HG02798 (cell line): ENCODE measurements at regions not wholly inside any gene's neighbourhood (a gene's known extent, or its start where the extent isn't known, plus 50 kb on each side); places are given as distances from the start of the nearest gene placed in this dataset.
"Not testable (repeated sequence)": the region's sequence is repeated elsewhere in the genome, so short reads cannot be mapped to it uniquely, and the experiment has no call there.

Source experiments
- ATAC-seq: cut with Tn5 transposase; IDR thresholded peaks from one replicate; pipeline ENCODE4 v1.9.1; 2021; ENCODE audit warnings: mild to moderate bottlenecking; ENCODE audit not compliant: unreplicated experiment, poor library complexity

DNA sequence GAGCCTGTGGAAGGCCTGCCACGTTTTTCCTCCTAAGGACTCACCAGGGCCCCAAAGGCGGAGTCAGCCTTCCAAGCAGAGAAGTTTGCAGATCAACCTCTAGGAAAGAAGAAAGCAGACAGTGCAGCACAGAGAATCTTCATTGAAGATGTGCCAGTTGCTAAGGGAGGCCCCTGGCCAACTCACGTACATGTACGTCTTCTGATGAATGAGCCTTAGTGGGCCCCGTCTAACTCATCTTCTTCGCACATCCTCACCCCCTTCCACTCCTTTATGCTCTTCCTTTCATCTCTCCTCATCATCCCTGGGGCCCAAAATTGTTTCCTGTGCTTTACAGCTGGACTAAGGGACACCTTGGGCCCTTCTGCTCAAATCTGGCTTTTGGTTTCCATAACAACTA is 703.0 kb upstream of the TBX3 start:
- no peak for ATAC-seq

DNA sequence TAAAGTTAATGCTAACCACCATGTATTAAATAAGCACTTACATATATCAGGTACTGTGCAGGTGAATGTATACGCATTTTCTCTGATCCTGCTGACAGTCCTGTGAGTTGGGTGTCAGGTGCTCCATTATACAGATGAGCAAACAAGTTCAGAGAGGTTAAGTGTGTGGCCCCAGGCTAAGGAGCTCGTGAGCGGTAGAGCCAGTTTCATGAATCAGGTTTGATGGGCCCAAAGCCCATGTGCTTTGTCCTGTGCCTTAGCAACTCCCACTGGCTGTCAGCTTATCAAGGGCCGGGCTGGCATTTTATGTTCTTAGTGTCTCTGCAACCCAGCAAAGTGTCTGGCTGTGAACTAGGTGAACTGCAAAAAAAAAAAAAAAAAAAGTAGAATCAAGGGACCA is 701.2 kb upstream of the TBX3 start:
- no peak for ATAC-seq

DNA sequence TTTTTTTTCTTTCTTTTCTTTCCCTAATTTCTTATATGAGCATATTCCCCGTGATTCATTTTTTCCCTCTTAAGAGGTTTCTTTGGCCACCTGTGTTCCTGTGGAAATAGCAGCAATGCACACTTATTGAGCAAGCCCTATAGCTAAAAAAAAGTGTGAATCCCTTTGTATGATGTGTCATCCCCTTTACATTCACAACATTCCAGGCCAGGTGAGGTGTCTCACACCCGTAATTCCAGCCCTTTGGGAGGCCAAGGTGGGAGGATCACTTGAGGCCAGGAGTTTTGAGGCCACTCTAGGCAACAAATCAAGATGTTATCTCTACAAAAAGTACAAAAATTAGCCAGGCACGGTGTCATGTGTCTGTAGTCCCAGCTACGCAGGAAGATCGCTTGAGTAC is 700.4 kb upstream of the TBX3 start:
- no peak for ATAC-seq

DNA sequence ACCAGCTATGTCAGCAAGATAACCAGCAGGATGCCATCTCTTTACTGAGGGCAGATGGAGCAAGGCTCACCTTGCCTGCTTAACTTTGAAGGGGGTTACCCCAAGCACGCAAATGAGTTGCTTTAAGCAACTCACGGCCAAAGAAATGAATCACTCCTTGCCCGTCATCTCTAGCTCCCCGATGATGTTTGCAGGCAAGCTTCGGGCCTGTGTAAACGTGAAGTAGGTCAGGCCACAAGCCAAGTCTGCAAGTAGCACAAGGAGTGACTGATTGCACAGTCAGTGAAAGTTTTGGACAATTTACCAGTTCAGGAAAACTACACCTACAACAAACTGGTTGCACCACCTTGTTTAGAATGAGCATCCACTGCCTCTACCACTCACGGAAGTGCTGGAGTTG is 699.7 kb upstream of the TBX3 start:
- no peak for ATAC-seq

DNA sequence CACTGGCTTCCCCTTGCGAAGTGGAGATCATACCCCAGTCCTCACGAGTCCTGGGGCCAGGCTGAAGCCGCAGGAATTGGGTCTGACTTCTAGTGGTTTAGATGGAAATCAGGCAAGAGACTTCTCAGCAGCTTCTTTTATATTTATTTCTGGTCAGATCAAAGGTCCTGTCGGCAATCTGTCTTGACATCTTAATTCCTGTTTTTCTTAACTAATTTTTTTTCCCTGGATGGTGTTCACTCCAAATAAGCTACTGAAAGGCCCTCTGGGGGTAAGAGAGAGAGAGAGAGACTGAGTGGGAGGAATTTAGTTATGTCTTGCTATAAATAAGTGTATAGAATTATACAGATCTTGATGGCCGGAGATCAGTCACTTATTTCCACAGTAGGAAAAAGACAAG is 698.7 kb upstream of the TBX3 start:
- no peak for ATAC-seq

DNA sequence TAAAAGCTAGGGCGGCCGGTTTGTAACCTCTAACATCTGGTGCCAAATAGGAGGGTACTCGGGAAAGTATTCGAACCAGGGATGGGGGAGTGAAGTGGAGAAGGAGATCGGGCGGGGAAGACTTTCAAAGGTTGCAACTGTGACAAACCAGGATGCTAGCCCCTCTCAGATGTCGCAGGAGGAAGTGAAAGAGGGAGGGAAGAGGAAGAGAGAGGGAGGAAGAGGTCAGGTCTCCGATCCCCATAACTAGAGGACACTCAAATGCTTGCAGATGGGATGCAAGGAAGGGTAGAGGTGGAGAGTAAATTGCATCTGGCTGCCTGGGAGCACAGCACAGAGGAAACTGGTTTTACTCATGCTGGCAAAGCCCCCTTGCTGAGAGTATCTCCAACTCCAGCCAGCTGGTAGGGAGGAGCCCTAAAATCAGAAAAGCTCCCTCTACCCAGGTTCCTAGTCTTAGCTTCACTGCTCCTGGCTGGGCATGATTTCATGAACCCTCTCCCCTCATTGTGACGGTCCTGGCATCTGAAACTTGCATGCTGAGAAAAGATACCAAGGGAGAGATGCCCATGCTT is 696.7 kb upstream of the TBX3 start:
- no peak for ATAC-seq

DNA sequence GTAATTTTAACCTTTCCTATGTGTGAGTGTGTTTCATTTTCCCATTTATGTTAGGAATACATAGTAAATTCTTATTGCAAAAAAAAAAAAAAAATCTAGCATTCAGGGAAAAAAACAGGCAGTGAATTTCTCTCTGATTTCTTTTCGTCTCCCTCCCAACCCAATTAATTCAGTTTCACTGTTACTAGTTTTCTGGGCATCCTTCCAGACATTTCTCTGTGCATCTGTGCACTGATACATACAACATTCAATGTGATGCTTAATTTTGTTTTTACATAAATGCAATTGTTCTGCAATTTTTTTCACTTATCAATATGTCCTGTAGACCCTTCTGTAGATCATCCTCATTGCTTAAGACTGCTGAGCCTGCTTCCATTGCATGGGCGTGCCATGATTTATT is 694.3 kb upstream of the TBX3 start:
- no peak for ATAC-seq

DNA sequence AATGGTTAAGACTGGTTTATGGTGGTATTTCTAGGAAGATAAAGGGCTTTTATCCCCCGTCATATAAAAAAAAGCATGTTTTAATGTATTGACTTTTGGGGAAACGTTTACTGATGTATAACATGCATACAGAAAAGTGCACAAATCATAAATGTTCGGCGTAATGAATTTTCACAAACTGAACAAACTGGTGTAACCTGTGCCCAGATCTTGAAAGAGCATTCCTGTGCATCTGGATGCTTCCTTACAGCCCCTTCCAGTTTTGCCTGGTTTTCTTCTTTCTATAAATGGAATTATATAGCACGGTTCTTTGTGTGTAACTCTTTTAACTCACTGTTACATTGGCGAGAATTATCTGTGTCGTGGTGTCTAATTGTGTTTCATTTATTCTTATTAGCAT is 693.8 kb upstream of the TBX3 start:
- ATAC-seq = no peak

DNA sequence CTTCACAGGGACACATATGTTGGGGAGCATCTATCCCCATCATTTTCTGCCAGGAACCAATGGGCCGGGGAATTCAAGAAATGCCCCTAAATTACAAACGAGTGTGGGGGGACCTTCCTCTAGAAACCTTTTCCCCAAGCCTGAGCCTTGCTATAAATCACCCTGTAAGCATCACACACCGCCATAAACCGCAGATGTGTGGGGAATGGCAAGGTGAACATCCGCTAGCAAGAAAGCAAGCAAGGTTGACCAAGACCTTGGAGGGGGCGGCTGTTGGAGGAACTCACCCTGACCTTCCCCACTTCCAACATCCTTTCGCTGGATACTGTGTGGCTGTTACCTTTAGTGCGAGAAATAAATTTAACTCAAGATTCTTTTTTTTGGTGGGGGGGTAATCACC is 693.3 kb upstream of the TBX3 start:
- no peak for ATAC-seq

DNA sequence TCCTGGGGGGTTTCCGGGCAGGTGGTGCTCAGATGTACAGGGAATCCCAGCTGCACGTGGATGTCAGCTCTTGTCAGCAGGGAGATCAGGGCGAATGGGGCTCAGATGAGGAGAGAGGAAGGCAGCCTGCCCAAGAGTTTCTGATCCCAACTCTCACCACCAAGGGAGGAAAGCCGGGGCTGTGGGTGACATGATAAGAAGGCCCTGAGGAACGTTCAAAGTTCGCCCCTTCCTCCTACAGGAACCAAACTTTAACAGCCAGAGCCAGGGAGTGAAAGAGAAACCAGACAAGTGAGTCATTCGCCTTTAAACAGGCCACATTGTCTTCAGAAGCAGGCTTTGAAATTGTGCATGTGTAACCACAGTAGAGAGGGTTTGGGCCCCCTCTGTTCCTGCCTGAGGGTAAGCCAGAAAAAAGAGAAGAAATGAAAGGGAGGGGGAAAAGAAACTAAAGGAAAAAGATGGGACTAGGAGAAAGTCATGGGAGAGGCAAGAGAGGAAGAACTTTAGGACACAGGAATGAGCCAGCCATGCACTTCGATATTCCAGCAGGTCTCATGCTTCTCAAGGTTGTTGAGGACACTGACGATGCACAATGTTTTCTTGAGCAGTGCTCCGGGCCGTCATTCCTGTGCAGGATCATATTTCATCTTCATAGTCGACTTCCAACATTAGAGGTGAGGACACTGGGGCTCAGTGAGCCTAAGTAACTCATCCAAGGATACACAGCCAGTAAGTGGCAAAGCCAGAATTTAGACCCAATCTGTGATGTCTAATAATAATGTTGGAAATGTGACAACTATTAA is 691.4 kb upstream of the TBX3 start:
- peak; percentile 93 for ATAC-seq

DNA sequence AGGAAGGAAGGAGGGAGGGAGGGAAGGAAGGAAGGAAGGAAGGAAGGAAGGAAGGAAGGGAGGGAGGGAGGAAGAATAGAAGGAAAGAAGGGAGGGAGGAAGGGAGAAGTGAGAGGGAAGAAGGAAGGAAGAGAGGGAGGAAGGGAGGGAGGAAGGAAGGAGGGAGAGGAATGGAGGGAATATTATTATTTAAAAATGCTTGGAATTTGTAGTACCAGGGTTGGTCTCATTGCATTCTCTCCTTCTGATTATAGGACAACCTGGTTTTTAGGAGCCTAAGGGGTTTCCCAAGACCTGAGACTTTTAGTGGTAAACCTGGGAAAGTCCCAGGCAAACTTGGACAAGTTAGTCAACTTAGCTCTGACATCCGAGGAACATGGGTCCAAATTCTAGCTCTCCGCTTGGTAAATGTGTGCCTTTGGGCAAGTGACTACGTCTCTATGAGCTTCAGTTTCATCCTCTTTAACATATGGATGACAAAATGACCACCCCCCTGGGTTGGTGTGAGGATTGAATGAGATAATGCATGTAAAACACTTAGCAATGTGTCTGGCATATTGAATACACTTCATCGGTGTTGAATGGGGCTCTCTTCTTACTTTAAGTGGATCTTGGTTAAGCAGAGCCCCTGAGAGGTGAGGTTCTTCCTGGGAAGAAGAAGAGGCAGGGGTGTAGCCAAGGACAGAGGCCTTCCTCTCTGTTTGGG is 690.7 kb upstream of the TBX3 start:
- ATAC-seq = peak; percentile 12

DNA sequence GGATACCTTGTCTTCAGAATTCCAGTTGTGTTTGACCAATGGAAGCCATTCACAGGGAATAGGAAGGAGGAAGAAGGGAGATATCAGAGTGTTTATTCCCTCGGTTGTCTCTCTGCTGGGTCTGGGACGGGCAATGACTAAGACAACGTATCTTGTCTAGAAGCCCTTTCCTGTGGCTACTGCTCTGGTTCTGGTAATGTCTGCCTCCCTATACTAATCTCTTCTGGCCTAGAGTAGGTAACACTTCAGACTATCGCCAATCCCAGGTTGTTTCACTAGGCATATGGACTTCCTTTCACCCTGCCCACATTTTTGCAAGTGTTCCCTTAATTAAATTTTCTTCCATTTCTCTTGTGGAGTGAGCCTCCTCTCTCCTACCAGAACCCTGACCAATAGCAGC is 687.7 kb upstream of the TBX3 start:
- no peak for ATAC-seq

DNA sequence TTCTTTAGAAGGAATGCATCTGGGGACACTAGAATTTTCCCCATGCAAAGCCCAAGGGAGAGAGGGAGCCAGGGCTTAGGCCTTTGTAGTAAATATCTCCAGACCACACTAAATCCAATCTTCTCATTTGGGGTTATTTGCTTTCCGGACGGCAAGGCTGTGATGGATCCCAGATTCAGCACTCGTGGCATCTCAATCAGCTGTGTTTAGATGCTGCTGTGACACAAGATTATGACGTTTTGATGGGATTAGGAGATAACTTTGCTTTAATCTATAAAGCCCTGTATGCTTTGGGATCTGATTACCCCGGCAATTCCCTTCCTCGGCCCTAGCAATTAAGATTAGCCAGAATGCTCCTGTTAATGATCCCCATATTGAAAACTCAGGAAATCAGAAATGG is 686.7 kb upstream of the TBX3 start:
- ATAC-seq = no peak

DNA sequence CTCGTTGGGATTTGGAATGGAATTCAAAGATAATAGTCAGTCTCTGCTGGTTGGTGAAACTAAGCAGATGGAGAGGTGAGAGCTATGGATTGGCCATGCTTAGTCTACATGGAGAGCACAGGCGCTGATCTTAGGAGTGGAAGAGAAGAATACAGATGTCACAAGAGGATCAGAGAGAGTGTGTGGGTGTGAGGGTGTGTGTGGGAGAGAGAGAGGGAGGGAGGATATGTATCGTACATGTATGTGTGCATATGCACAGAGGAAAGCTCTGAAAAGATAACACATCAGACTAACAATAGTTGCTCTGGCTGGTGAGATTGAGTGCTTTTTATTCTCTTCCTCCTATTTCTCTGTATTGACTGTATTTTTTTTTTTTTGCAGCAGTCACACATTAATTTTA is 686.2 kb upstream of the TBX3 start:
- ATAC-seq = no peak

DNA sequence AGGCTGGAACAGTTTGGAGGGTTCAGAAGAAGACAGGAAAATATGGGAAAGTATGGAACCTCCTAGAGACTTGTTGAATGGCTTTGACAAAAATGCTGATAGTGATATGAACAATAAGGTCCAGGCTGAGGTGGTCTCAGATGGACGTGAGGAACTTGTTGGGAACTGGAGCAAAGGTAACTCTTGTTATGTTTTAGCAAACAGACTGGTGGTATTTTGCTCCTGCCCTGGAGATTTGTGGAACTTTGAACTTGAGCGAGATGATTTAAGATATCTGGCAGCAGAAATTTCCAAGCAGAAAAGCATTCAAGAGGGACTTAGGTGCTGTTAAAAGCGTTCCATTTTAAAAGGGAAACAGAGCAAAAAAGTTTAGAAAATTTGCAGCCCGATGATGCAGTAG is 682.3 kb upstream of the TBX3 start:
- not testable (repeated sequence) for ATAC-seq

DNA sequence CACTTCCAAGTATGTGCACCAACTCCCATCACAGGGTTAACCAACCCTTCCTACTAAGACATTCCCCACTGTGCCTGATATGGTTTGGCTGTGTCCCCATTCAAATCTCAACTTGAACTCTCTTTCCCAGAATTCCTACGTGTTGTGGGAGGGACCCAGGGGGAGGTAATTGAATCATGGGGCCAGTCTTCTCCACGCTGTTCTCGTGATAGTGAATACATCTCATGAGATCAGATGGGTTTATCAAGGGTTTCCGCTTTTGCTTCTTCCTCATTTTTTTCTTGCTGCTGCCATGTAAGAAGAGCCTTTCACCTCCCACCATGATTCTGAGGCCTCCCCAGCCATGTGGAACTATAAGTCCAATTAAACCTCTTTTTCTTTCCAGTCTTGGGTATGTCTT is 681.8 kb upstream of the TBX3 start:
- ATAC-seq = not testable (repeated sequence)

DNA sequence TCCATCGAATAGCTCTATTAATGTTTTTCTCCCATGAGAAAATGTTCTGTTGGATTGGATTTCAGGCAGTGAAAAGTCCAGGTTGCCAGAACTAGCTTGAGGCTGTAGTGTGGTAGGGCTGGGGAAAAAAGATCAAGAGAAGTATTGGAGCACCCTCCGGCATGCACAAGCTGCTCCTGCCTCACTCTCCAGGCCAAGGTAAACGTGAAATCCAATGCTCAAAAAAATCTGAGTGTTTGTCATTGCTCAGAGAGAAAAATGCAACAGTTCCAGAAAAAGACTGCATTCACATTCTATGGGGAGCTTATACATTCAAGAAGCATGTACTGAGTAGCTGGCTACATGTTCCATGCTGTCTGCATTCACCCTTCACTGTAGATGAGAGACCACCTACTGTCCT is 680.9 kb upstream of the TBX3 start:
- ATAC-seq = no peak

DNA sequence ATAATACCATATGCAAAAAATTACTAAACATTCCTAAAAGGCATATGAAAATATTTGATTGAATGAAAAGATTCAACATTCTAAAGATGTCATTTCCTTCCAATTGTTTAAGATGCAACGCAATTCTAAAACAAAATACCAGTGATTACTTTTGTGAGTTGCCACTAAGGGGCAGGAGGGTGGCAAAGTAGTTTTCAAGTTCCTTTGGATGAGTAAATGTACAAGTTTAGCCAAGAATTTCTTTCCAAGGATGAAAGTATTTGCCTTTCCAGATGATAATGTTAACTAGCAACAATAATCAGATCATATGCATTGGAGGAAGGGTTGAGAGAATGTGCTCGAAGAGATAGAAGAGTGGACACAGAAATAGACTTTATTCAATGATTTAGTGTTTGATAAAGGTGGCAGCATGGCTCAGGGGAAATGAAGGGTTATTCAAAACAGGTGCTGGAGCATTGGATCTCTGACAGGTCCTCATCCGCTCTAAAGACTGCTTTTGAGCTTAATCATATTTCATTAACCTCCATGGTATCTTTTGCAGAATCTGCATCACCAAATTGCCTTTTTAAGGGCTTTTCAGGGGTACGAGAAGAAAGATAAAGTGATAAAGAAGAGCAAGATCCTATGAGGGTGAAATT is 678.5 kb upstream of the TBX3 start:
- no peak for ATAC-seq

DNA sequence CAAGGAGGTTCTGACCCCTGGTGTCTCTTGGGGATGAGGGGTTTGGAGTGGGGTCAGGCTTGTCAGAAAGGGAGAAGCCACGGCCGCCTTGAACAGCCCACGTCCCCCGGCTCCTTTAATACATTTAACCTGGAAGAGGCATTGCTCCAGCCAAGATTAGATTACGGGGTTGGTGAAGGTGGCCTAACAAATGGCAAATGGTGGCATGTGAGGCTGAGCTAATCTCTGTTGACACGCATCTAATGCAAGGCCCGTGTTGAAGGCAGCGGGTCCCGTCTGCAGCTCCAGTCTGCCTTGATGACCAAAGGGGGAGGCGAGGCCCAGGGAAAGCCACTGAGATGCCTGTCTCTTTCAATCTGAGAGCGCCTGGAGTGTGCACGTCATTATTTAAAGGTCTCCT is 673.7 kb upstream of the TBX3 start:
- ATAC-seq = no peak

DNA sequence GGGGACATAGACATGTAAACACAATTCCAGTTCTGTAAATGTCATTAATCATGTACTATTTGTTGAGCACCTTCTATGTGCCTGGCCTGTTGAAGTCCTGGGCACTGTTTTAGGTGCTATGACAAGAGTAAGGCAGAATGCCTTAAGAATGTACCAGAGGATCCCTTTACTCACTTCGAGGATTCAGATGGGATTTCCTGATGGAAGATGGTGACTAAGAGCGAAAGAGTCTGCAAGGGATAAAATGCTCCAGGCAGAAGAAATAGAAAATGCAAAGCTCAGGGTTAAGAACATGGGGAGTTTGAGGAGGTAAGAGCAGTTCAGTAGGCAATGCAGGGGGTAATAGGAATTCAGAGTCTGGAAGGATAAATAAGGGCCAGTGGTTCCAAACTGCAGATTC is 671.3 kb upstream of the TBX3 start:
- ATAC-seq = no peak
